Liver (tissue), 8 donors: ENCODE measurements at regions not wholly inside any gene's neighbourhood (a gene's known extent, or its start where the extent isn't known, plus 50 kb on each side); places are given as distances from the start of the nearest gene placed in this dataset.
"Not testable (repeated sequence)": the region's sequence is repeated elsewhere in the genome, so short reads cannot be mapped to it uniquely, and the experiment has no call there.

Source experiments
- DNase-seq: peaks from one replicate; pipeline ENCODE4 v3.0.0-alpha.2; 2017; ENCODE audit warnings: low spot score
- H3K27ac ChIP-seq, 2 donors: one replicate each; pipeline ENCODE4 v1.7.0; 2013; ENCODE audit warnings: inconsistent platforms in 2 of 2, low read length in 2 of 2, control low read depth in 1 of 2, low read depth in 1 of 2, mild to moderate bottlenecking in 1 of 2
- H3K27me3 ChIP-seq, 4 donors: one replicate each; pipeline versions ENCODE4 v1.6.1 to v1.7.0; 2013; ENCODE audit warnings: low read length in 3 of 4, inconsistent platforms in 1 of 4, mild to moderate bottlenecking in 1 of 4, moderate library complexity in 1 of 4; ENCODE audit not compliant: control insufficient read depth in 4 of 4, insufficient read depth in 4 of 4
- H3K36me3 ChIP-seq, 4 donors: one replicate each; pipeline versions ENCODE4 v1.6.1 to v1.7.0; 2013; ENCODE audit warnings: low read length in 3 of 4, mild to moderate bottlenecking in 3 of 4, low read depth in 1 of 4, moderate library complexity in 1 of 4; ENCODE audit not compliant: control insufficient read depth in 4 of 4, insufficient read depth in 3 of 4
- H3K4me1 ChIP-seq, 4 donors: one replicate each; pipeline versions ENCODE4 v1.6.1 to v1.7.0; 2013; ENCODE audit warnings: low read length in 3 of 4, mild to moderate bottlenecking in 3 of 4, moderate library complexity in 1 of 4; ENCODE audit not compliant: control insufficient read depth in 4 of 4, insufficient read depth in 4 of 4
- H3K4me3 ChIP-seq, 3 donors: one replicate each; pipeline versions ENCODE4 v1.6.1 to v1.7.0; 2013; ENCODE audit warnings: low read length in 3 of 3, control low read depth in 1 of 3, low read depth in 1 of 3, mild to moderate bottlenecking in 1 of 3
- H3K9ac ChIP-seq, 2 donors: one replicate each; pipeline ENCODE4 v1.7.0; 2013; ENCODE audit warnings: low read length in 2 of 2, mild to moderate bottlenecking in 2 of 2, moderate library complexity in 2 of 2, control low read depth in 1 of 2, low read depth in 1 of 2
- H3K9me3 ChIP-seq, 4 donors: one replicate each; pipeline versions ENCODE4 v1.6.1 to v1.7.0; 2013; ENCODE audit warnings: low read length in 3 of 4; ENCODE audit not compliant: control insufficient read depth in 4 of 4
- ATF3 ChIP-seq: IDR thresholded peaks from 2 replicates; pipeline ENCODE4 v1.6.1; 2016; ENCODE audit warnings: antibody characterized with exemption
- EGR1 ChIP-seq, 2 donors: IDR thresholded peaks; 2 replicates each; pipeline ENCODE4 v1.6.1; 2016 to 2018; ENCODE audit warnings: antibody characterized with exemption in 2 of 2, low read depth in 2 of 2
- FOXA1 ChIP-seq: IDR thresholded peaks from 2 replicates; pipeline ENCODE4 v1.6.1; 2016; ENCODE audit warnings: antibody characterized with exemption
- FOXA2 ChIP-seq: IDR thresholded peaks from 2 replicates; pipeline ENCODE4 v1.6.1; 2016; ENCODE audit warnings: antibody characterized with exemption
- GABPA ChIP-seq, 2 donors: IDR thresholded peaks in 1 of 2; conservative IDR thresholded peaks in 1 of 2; 2 replicates each; pipeline ENCODE4 v1.6.1; 2016; ENCODE audit warnings: antibody characterized with exemption in 2 of 2, mild to moderate bottlenecking in 1 of 2, moderate library complexity in 1 of 2
- HNF4A ChIP-seq, 2 donors: conservative IDR thresholded peaks; 2 replicates each; pipeline ENCODE4 v1.6.1; 2016; ENCODE audit warnings: antibody characterized with exemption in 2 of 2, mild to moderate bottlenecking in 2 of 2
- HNF4G ChIP-seq: IDR thresholded peaks from 2 replicates; pipeline ENCODE4 v1.6.1; 2016; ENCODE audit warnings: antibody characterized with exemption
- JUND ChIP-seq, 2 donors: IDR thresholded peaks; 2 replicates each; pipeline ENCODE4 v1.6.1; 2016; ENCODE audit warnings: antibody characterized with exemption in 2 of 2
- NR2F2 ChIP-seq: IDR thresholded peaks from 2 replicates; pipeline ENCODE4 v1.6.1; 2016; ENCODE audit warnings: antibody characterized with exemption
- RAD21 ChIP-seq, 2 donors: IDR thresholded peaks; 2 replicates each; pipeline ENCODE4 v1.6.1; 2016; ENCODE audit warnings: antibody characterized with exemption in 2 of 2, mild to moderate bottlenecking in 2 of 2
- TAF1 ChIP-seq: conservative IDR thresholded peaks from 2 replicates; pipeline ENCODE4 v1.6.1; 2016; ENCODE audit warnings: antibody characterized with exemption, mild to moderate bottlenecking
- YY1 ChIP-seq: IDR thresholded peaks from 2 replicates; pipeline ENCODE4 v1.6.1; 2016; ENCODE audit warnings: antibody characterized with exemption, mild to moderate bottlenecking
- ZBTB33 ChIP-seq: IDR thresholded peaks from 2 replicates; pipeline ENCODE4 v1.6.1; 2016; ENCODE audit warnings: antibody characterized with exemption
- WGBS: extraction: QIAGEN DNeasy Blood & Tissue Kit; methylation state at CpG from one replicate; pipeline ENCODE4 v1.1.7; 2013; 5-methylcytosine and 5-hydroxymethylcytosine counted together
- TF ChIP-seq, protein P1 (sequence below): IDR thresholded peaks from 2 replicates; pipeline ENCODE4 v1.6.1; 2016; ENCODE audit warnings: antibody characterized with exemption, mild to moderate bottlenecking
- TF ChIP-seq, protein P2 (sequence below): fragments of 150-350 bp; IDR thresholded peaks from 2 replicates; pipeline ENCODE4 v1.5.1; 2017; ENCODE audit warnings: improper control_type of control experiment, low read depth, low read length; ENCODE audit not compliant: missing input control
- donor health status: healthy.
- donor health status: healthy.
- donor health status: healthy.
- donor health status: healthy.
- donor health status: healthy.

GRCh38 chr5:18285257-18285656, 651.0 kb downstream of the TAF11L14 start:
- Histone ChIP-seq H3K9ac (no peak overlapping the region), H3K36me3 (no peaks in the 10 kb centered on the region), H3K27me3 (no peaks in the 10 kb centered on the region), H3K4me1 (no peaks in the 10 kb centered on the region), H3K9me3 (peaks cover 0 to 1% (median 0%) of the 10 kb centered on the region in 4 donors), H3K27ac (no peak overlapping the region), H3K4me3 (no peak overlapping the region)
- no peak for DNase-seq
- TF ChIP-seq FOXA1: no peak
- no peak for TF ChIP-seq ZBTB33

DNA sequence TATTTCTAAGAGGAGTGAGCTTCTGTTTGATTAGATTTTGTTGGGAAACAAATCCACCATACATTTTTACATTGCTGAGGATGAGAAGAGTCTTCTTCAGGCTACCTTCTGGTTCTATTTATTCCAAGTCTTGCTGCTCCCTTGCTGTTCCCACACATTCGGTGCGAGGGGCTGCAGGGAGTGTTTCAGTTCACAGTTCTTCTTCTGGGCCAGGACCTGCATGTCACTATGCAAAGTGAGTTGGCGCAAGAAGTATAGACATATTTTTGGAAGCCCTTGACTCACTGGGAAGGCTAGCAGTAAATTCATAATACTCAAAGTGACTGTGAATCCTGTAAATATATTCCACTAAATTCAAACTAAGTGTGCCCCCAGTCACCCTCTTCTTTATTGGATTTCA, 657.9 kb downstream of the TAF11L14 start:
- WGBS: 86% methylated on average over 3 of the region's 3 CpGs
- H3K4me1 ChIP-seq: no peaks in the 10 kb centered on the region
- H3K9ac ChIP-seq: no peak overlapping the region
- H3K9me3 ChIP-seq: no peaks in the 10 kb centered on the region
- H3K4me3 ChIP-seq: no peak overlapping the region
- no peaks in the 10 kb centered on the region for H3K27me3 ChIP-seq
- no peaks in the 10 kb centered on the region for H3K36me3 ChIP-seq
- H3K27ac ChIP-seq: no peak overlapping the region
- no peak for DNase-seq
- TF ChIP-seq HNF4G: no peak

- H3K27ac ChIP-seq, H3K27me3 ChIP-seq, H3K4me3 ChIP-seq, H3K36me3 ChIP-seq, DNase-seq, H3K9me3 ChIP-seq, H3K4me1 ChIP-seq, H3K9ac ChIP-seq: not testable (repeated sequence)
- WGBS: 81% methylated on average over 3 of the region's 3 CpGs
Observed at GRCh38 chr5:18295696-18296095, 661.4 kb downstream of the TAF11L14 start.

GRCh38 chr5:18299166-18299565, 664.9 kb downstream of the TAF11L14 start:
- no peak for DNase-seq
- no peak overlapping the region for H3K4me3 ChIP-seq
- no peak overlapping the region for H3K27ac ChIP-seq
- H3K4me1 ChIP-seq: no peaks in the 10 kb centered on the region
- no peaks in the 10 kb centered on the region for H3K27me3 ChIP-seq
- H3K36me3 ChIP-seq: no peaks in the 10 kb centered on the region
- H3K9me3 ChIP-seq: no peaks in the 10 kb centered on the region
- no peak overlapping the region for H3K9ac ChIP-seq
- no peak for TF ChIP-seq EGR1 (IDR thresholded peaks at IDR 0.05; ENCODE audit: low read depth in 2 of 2)
- TF ChIP-seq NR2F2: no peak
- TF ChIP-seq, protein P1, sequence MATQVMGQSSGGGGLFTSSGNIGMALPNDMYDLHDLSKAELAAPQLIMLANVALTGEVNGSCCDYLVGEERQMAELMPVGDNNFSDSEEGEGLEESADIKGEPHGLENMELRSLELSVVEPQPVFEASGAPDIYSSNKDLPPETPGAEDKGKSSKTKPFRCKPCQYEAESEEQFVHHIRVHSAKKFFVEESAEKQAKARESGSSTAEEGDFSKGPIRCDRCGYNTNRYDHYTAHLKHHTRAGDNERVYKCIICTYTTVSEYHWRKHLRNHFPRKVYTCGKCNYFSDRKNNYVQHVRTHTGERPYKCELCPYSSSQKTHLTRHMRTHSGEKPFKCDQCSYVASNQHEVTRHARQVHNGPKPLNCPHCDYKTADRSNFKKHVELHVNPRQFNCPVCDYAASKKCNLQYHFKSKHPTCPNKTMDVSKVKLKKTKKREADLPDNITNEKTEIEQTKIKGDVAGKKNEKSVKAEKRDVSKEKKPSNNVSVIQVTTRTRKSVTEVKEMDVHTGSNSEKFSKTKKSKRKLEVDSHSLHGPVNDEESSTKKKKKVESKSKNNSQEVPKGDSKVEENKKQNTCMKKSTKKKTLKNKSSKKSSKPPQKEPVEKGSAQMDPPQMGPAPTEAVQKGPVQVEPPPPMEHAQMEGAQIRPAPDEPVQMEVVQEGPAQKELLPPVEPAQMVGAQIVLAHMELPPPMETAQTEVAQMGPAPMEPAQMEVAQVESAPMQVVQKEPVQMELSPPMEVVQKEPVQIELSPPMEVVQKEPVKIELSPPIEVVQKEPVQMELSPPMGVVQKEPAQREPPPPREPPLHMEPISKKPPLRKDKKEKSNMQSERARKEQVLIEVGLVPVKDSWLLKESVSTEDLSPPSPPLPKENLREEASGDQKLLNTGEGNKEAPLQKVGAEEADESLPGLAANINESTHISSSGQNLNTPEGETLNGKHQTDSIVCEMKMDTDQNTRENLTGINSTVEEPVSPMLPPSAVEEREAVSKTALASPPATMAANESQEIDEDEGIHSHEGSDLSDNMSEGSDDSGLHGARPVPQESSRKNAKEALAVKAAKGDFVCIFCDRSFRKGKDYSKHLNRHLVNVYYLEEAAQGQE: no peak
- TF ChIP-seq, protein P2, sequence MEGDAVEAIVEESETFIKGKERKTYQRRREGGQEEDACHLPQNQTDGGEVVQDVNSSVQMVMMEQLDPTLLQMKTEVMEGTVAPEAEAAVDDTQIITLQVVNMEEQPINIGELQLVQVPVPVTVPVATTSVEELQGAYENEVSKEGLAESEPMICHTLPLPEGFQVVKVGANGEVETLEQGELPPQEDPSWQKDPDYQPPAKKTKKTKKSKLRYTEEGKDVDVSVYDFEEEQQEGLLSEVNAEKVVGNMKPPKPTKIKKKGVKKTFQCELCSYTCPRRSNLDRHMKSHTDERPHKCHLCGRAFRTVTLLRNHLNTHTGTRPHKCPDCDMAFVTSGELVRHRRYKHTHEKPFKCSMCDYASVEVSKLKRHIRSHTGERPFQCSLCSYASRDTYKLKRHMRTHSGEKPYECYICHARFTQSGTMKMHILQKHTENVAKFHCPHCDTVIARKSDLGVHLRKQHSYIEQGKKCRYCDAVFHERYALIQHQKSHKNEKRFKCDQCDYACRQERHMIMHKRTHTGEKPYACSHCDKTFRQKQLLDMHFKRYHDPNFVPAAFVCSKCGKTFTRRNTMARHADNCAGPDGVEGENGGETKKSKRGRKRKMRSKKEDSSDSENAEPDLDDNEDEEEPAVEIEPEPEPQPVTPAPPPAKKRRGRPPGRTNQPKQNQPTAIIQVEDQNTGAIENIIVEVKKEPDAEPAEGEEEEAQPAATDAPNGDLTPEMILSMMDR: no peak
- TF ChIP-seq ATF3: no peak
- no peak for TF ChIP-seq ZBTB33
- TF ChIP-seq TAF1: no peak
- no peak for TF ChIP-seq HNF4A (conservative IDR thresholded peaks at IDR 0.05)
- no peak for TF ChIP-seq YY1
- no peak for TF ChIP-seq GABPA (IDR thresholded peaks at IDR 0.05 in 1 of 2, conservative IDR thresholded peaks at IDR 0.05 in 1 of 2)
- no peak for TF ChIP-seq RAD21 (IDR thresholded peaks at IDR 0.05)
- TF ChIP-seq JUND (IDR thresholded peaks at IDR 0.05): no peak
- no peak for TF ChIP-seq FOXA2
